WTC11 (cell line): ENCODE measurements at regions not wholly inside any gene's neighbourhood (a gene's known extent, or its start where the extent isn't known, plus 50 kb on each side); places are given as distances from the start of the nearest gene placed in this dataset.

Experiments
- ATAC-seq: fragments of 200-7000 bp; cut with Tn5 transposase; 2 replicates; pipeline ENCODE4 v1.10.0; 2021; ENCODE audit warnings: mild to moderate bottlenecking, moderate library complexity
- CTCF ChIA-PET: fragments of 300-600 bp; sonication (Branson Sonifier 250); formaldehyde crosslinking; loops from one replicate; lab custom pipeline; 2021; ENCODE audit warnings: antibody characterized with exemption; lab: Charles Lee
- POLR2A ChIA-PET: fragments of 350-600 bp; sonication (Branson Sonifier 250); formaldehyde crosslinking; loops from one replicate; lab custom pipeline; 2021; ENCODE audit warnings: antibody characterized with exemption; lab: Charles Lee
- DNase-seq: peaks from one replicate; pipeline ENCODE4 v3.0.0; 2021; ENCODE audit warnings: low spot score
- H3K27ac Mint-ChIP-seq: 2 replicates; pipeline ENCODE4 v1.8.0; 2021; ENCODE audit warnings: mixed read lengths
- H3K27me3 Mint-ChIP-seq: 2 replicates; pipeline ENCODE4 v1.8.0; 2021; ENCODE audit warnings: low read depth, mild to moderate bottlenecking, moderate library complexity, mixed read lengths
- H3K36me3 Mint-ChIP-seq: 2 replicates; pipeline ENCODE4 v1.8.0; 2021; ENCODE audit warnings: mixed read lengths
- H3K4me1 Mint-ChIP-seq: 2 replicates; pipeline ENCODE4 v1.8.0; 2022; ENCODE audit warnings: mixed read lengths
- H3K4me3 Mint-ChIP-seq: 2 replicates; pipeline ENCODE4 v1.8.0; 2021; ENCODE audit warnings: mild to moderate bottlenecking, moderate library complexity, mixed read lengths
- H3K9me3 Mint-ChIP-seq: 2 replicates; pipeline ENCODE4 v1.8.0; 2021; ENCODE audit warnings: mixed read lengths
- AFF4 ChIP-seq: sonication (generic); formaldehyde crosslinking; IDR thresholded peaks from 2 replicates; pipeline ENCODE4 v1.8.1; 2023; ENCODE audit warnings: mild to moderate bottlenecking, missing genetic modification reagents, borderline replicate concordance
- ARID4B ChIP-seq: sonication (generic); formaldehyde crosslinking; IDR thresholded peaks from 2 replicates; pipeline ENCODE4 v1.8.0; 2023; ENCODE audit warnings: missing genetic modification reagents, mild to moderate bottlenecking, borderline replicate concordance
- ATF6 ChIP-seq: sonication (generic); formaldehyde crosslinking; IDR thresholded peaks from 2 replicates; pipeline ENCODE4 v1.8.1; 2023; ENCODE audit warnings: mild to moderate bottlenecking, missing genetic modification reagents
- CTCF ChIP-seq: fragments of 200-600 bp; IDR thresholded peaks from 2 replicates; pipeline ENCODE4 v1.8.0; 2022; ENCODE audit warnings: antibody characterized with exemption
- FOXJ3 ChIP-seq: sonication (generic); formaldehyde crosslinking; IDR thresholded peaks from 2 replicates; pipeline ENCODE4 v1.9.0; 2021; ENCODE audit warnings: missing genetic modification reagents, mild to moderate bottlenecking, borderline replicate concordance
- IRF2 ChIP-seq: sonication (generic); formaldehyde crosslinking; IDR thresholded peaks from 2 replicates; pipeline ENCODE4 v1.8.0; 2022; ENCODE audit warnings: low read depth, missing genetic modification reagents, borderline replicate concordance
- KAT7 ChIP-seq: sonication (generic); formaldehyde crosslinking; IDR thresholded peaks from 2 replicates; pipeline ENCODE4 v1.8.1; 2023; ENCODE audit warnings: missing genetic modification reagents, mild to moderate bottlenecking, borderline replicate concordance
- MLX ChIP-seq: sonication (generic); formaldehyde crosslinking; IDR thresholded peaks from 2 replicates; pipeline ENCODE4 v1.8.1; 2023; ENCODE audit warnings: mild to moderate bottlenecking, missing genetic modification reagents, moderate library complexity
- MXD4 ChIP-seq: fragments of 250-450 bp; sonication (Bioruptor Pico); IDR thresholded peaks from 2 replicates; pipeline ENCODE4 v1.8.0; 2021; ENCODE audit warnings: mild to moderate bottlenecking, moderate library complexity, borderline replicate concordance
- NFE2L1 ChIP-seq: sonication (generic); formaldehyde crosslinking; IDR thresholded peaks from 2 replicates; pipeline ENCODE4 v1.8.1; 2023; ENCODE audit warnings: missing genetic modification reagents
- NR2C2 ChIP-seq: sonication (generic); formaldehyde crosslinking; IDR thresholded peaks from 2 replicates; pipeline ENCODE4 v1.8.0; 2022; ENCODE audit warnings: mild to moderate bottlenecking, missing genetic modification reagents
- OVOL2 ChIP-seq: fragments of 250-450 bp; sonication (Bioruptor Pico); IDR thresholded peaks from 2 replicates; pipeline ENCODE4 v1.9.0; 2021; ENCODE audit warnings: mild to moderate bottlenecking, borderline replicate concordance
- RELA ChIP-seq: sonication (generic); formaldehyde crosslinking; IDR thresholded peaks from 2 replicates; pipeline ENCODE4 v1.8.1; 2022; ENCODE audit warnings: missing genetic modification reagents, mild to moderate bottlenecking, borderline replicate concordance
- TEAD4 ChIP-seq: sonication (generic); formaldehyde crosslinking; IDR thresholded peaks from 2 replicates; pipeline ENCODE4 v1.8.0; 2022; ENCODE audit warnings: mild to moderate bottlenecking, missing genetic modification reagents
- ZBTB21 ChIP-seq: sonication (generic); formaldehyde crosslinking; IDR thresholded peaks from 2 replicates; pipeline ENCODE4 v1.8.1; 2023; ENCODE audit warnings: mild to moderate bottlenecking, missing genetic modification reagents, borderline replicate concordance
- ZBTB43 ChIP-seq: sonication (generic); formaldehyde crosslinking; IDR thresholded peaks from 2 replicates; pipeline ENCODE4 v1.8.1; 2023; ENCODE audit warnings: mild to moderate bottlenecking, missing genetic modification reagents
- ZNF532 ChIP-seq: fragments of 250-450 bp; sonication (Bioruptor Pico); IDR thresholded peaks from 2 replicates; pipeline ENCODE4 v1.9.0; 2021; ENCODE audit warnings: mild to moderate bottlenecking, borderline replicate concordance

- ChIA-PET CTCF (no interaction called here), POLR2A (no interaction called here)
- TF ChIP-seq ZBTB43 (CRISPR knock-in tag) (no peak), OVOL2 (CRISPR knock-in tag) (no peak), NFE2L1 (CRISPR knock-in tag) (no peak), RELA (CRISPR knock-in tag) (no peak), MLX (no peak), ZBTB21 (CRISPR knock-in tag) (no peak), IRF2 (CRISPR knock-in tag) (no peak), MXD4 (CRISPR knock-in tag) (no peak), FOXJ3 (CRISPR knock-in tag) (no peak), NR2C2 (CRISPR knock-in tag) (no peak), ATF6 (CRISPR knock-in tag) (no peak), ARID4B (CRISPR knock-in tag) (no peak), CTCF (no peak), AFF4 (CRISPR knock-in tag) (no peak), KAT7 (no peak), ZNF532 (CRISPR knock-in tag) (no peak), TEAD4 (CRISPR knock-in tag) (no peak)
- H3K36me3 Mint-ChIP-seq = peaks cover 9% of the 10 kb centered on the region
- no peaks in the 10 kb centered on the region for H3K4me1 Mint-ChIP-seq
- H3K9me3 Mint-ChIP-seq = peaks cover 7% of the 10 kb centered on the region
- ATAC-seq (no peak), DNase-seq (no peak)
- H3K27me3 Mint-ChIP-seq = no peaks in the 10 kb centered on the region
- H3K4me3 Mint-ChIP-seq = no peak overlapping the region
- no peak overlapping the region for H3K27ac Mint-ChIP-seq
Observed at GRCh38 chr1:242692988-242693387, 168.5 kb upstream of the PLD5 start.
